HCT116 (cell line): ENCODE measurements at regions not wholly inside any gene's neighbourhood (a gene's known extent, or its start where the extent isn't known, plus 50 kb on each side); places are given as distances from the start of the nearest gene placed in this dataset.

Experiments
- ATAC-seq: fragments of 200-7000 bp; cut with Tn5 transposase; 2 replicates; pipeline ENCODE4 v1.9.1; 2020; ENCODE audit warnings: mild to moderate bottlenecking, moderate library complexity
- BruUV-seq: library from RNA; stranded (reverse); fragments of 400-500 nt; replicated peaks from 2 replicates; lab custom pipeline; 2021; lab: Mats Ljungman, UMichigan
- CTCF ChIA-PET: fragments of 300-600 bp; sonication (Branson Sonifier 250); formaldehyde crosslinking; loops from one replicate; lab custom pipeline; 2021; ENCODE audit warnings: antibody characterized with exemption; lab: Charles Lee
- POLR2A ChIA-PET: fragments of 300-600, 350-600 bp; sonication (Branson Sonifier 250); formaldehyde crosslinking; loops from one replicate; lab custom pipeline; 2021; ENCODE audit warnings: antibody characterized with exemption; lab: Charles Lee
- RAD21 ChIA-PET, 2 experiments: fragments of 300-600 bp; sonication (Branson Sonifier 250); formaldehyde crosslinking; loops; one replicate each; lab custom pipeline; 2023; ENCODE audit warnings: low total read pairs in 2 of 2; ENCODE audit not compliant: uncharacterized antibody in 2 of 2, unreplicated experiment in 2 of 2, low non-redundant PET in 1 of 2; lab: Charles Lee
- DNase-seq: peaks from one replicate; pipeline ENCODE4 v3.0.0-alpha.2; 2010; ENCODE audit warnings: low read depth, low spot score
- H2AFZ ChIP-seq: fragments of 200-600 bp; shearing (Covaris generic), sonication (generic); 2 replicates; pipeline ENCODE4 v1.6.1; 2017; ENCODE audit warnings: low read depth, mixed run types, mixed read lengths, antibody characterized with exemption, low read length; ENCODE audit not compliant: poor library complexity, severe bottlenecking
- H3K27ac ChIP-seq: 2 replicates; pipeline ENCODE4 v1.5.1; 2012; ENCODE audit warnings: low read depth, low read length
- H3K27me3 ChIP-seq: fragments of 200-600 bp; sonication (generic); 2 replicates; pipeline ENCODE4 v1.6.1; 2016; ENCODE audit warnings: mixed run types, low read length, mixed read lengths; ENCODE audit not compliant: insufficient read depth
- H3K36me3 ChIP-seq, 2 experiments: fragments of 200-500 bp in 1 of 2; fragments of 200-600 bp in 1 of 2; sonication (Bioruptor generic) in 1 of 2; sonication (generic) in 1 of 2; 2 replicates each; pipeline versions ENCODE4 v1.5.1 to v1.6.1; 2014 to 2016; ENCODE audit warnings: low read length in 2 of 2, inconsistent platforms in 1 of 2, mixed read lengths in 1 of 2, mixed run types in 1 of 2; ENCODE audit not compliant: insufficient read depth in 2 of 2, control insufficient read depth in 1 of 2
- H3K4me1 ChIP-seq, 2 experiments: fragments of 200-600 bp in 1 of 2; sonication (generic) in 1 of 2; 2 replicates each; pipeline versions ENCODE4 v1.5.1 to v1.6.1; 2012 to 2017; ENCODE audit warnings: low read length in 2 of 2, inconsistent platforms in 1 of 2, mild to moderate bottlenecking in 1 of 2, mixed read lengths in 1 of 2, mixed run types in 1 of 2, moderate library complexity in 1 of 2; ENCODE audit not compliant: insufficient read depth in 2 of 2, control insufficient read depth in 1 of 2
- H3K4me2 ChIP-seq: fragments of 200-600 bp; sonication (generic); 2 replicates; pipeline ENCODE4 v1.6.1; 2017; ENCODE audit warnings: mixed run types, low read length, mixed read lengths
- H3K4me3 ChIP-seq, 2 experiments: fragments of 200-600 bp in 1 of 2; sonication (generic) in 1 of 2; replicated peaks in 1 of 2; 2 replicates each; pipeline ENCODE4 v1.5.1; 2011 to 2016; ENCODE audit warnings: low read length in 2 of 2, control low read depth in 1 of 2, low read depth in 1 of 2, mild to moderate bottlenecking in 1 of 2, mixed read lengths in 1 of 2, mixed run types in 1 of 2
- H3K79me2 ChIP-seq: fragments of 200-600 bp; sonication (generic); 2 replicates; pipeline ENCODE4 v1.6.1; 2017; ENCODE audit warnings: mild to moderate bottlenecking, mixed run types, low read length, moderate library complexity, mixed read lengths; ENCODE audit not compliant: insufficient read depth
- H3K9ac ChIP-seq: fragments of 200-600 bp; sonication (generic); 2 replicates; pipeline ENCODE4 v1.6.1; 2016; ENCODE audit warnings: low read length, mixed read lengths
- H3K9me2 ChIP-seq: fragments of 200-600 bp; sonication (generic), shearing (Covaris generic); 2 replicates; pipeline ENCODE4 v1.6.1; 2017; ENCODE audit warnings: mixed run types, mild to moderate bottlenecking, moderate library complexity; ENCODE audit not compliant: insufficient read depth
- H3K9me3 ChIP-seq, 2 experiments: fragments of 200-500 bp in 1 of 2; fragments of 200-600 bp in 1 of 2; sonication (Bioruptor generic) in 1 of 2; sonication (generic) in 1 of 2; 2 replicates each; pipeline ENCODE4 v1.6.1; 2014 to 2017; ENCODE audit warnings: low read length in 2 of 2, mixed read lengths in 2 of 2, inconsistent platforms in 1 of 2, low read depth in 1 of 2, mild to moderate bottlenecking in 1 of 2, mixed run types in 1 of 2, moderate library complexity in 1 of 2; ENCODE audit not compliant: control insufficient read depth in 1 of 2, insufficient read depth in 1 of 2
- H4K20me1 ChIP-seq: fragments of 200-600 bp; sonication (generic), shearing (Covaris generic); 2 replicates; pipeline ENCODE4 v1.6.1; 2017; ENCODE audit warnings: mixed run types, mild to moderate bottlenecking, moderate library complexity; ENCODE audit not compliant: insufficient read depth
- CBX3 ChIP-seq: IDR thresholded peaks from 2 replicates; pipeline ENCODE4 v1.6.1; 2012; ENCODE audit warnings: low read depth
- FOSL1 ChIP-seq: IDR thresholded peaks from 2 replicates; pipeline ENCODE4 v1.6.1; 2012; ENCODE audit warnings: low read depth
- JUND ChIP-seq: IDR thresholded peaks from 2 replicates; pipeline ENCODE4 v1.6.1; 2012
- POLR2A ChIP-seq: IDR thresholded peaks from 2 replicates; pipeline ENCODE4 v1.7.0; 2011; ENCODE audit warnings: borderline replicate concordance; ENCODE audit not compliant: insufficient read depth, insufficient read length; ENCODE audit errors: extremely low read depth
- YY1 ChIP-seq: IDR thresholded peaks from 2 replicates; pipeline ENCODE4 v1.6.1; 2011; ENCODE audit warnings: low read length, low read depth, moderate library complexity, mild to moderate bottlenecking; ENCODE audit not compliant: insufficient replicate concordance; ENCODE audit errors: extremely low read depth
- ZFX ChIP-seq: fragments of 450-650 bp; IDR thresholded peaks from 2 replicates; pipeline ENCODE4 v1.6.1; 2017
- intact Hi-C: fragments of 100-400 bp; cut with micrococcal nuclease; formaldehyde crosslinking; loops from 2 replicates; pipeline ENCODE4 v1.10.0; 2022
- TF ChIP-seq, protein P1 (sequence below): IDR thresholded peaks from 2 replicates; pipeline ENCODE4 v1.6.1; 2012
- TF ChIP-seq, protein P2 (sequence below): IDR thresholded peaks from 2 replicates; pipeline ENCODE4 v1.6.1; 2012; ENCODE audit warnings: low read depth

DNA sequence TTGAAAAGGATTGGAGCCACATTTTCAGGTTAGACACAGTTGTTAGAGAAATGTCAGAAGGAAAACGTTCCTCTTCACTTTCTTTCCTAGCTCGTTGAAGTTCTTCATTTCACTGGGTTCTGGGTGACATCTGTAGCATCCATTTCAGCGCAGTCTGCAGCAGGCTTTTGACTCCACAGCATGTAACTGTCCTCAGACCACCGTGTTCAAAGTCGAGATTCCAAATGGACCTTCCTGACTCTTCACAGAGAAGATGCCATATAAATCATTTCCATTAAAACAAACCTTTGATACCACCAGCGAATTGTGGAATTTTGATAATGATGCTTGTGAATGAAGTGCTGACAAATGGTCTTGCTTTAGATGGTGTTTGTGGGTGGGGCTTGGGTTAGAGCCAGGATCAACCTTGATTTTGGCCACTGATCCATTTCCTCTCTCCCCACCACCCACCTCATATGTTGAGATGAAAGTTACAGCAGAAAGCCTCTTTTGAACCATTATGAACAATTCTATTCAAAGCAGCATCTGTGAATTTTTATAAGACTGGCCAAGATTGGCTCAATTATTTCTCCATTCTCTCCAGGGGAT is 185.3 kb upstream of the PREP start:
- intact Hi-C loops = no loop called here
- no peak overlapping the region for H3K27ac ChIP-seq
- H3K79me2 ChIP-seq = no peaks in the 10 kb centered on the region
- H3K4me1 ChIP-seq = peaks cover 4 to 18% of the 10 kb centered on the region in 2 experiments; a peak in 3 of 4 replicates
- no peaks in the 10 kb centered on the region for H3K27me3 ChIP-seq
- TF ChIP-seq JUND = no peak
- TF ChIP-seq, all 23 proteins: peak for 0
- ATAC-seq (no peak), DNase-seq (no peak)
- H3K4me2 ChIP-seq = no peak overlapping the region
- POLR2A ChIA-PET = no interaction called here
- H4K20me1 ChIP-seq = no peaks in the 10 kb centered on the region
- H3K9me3 ChIP-seq = no peaks in the 10 kb centered on the region
- H3K36me3 ChIP-seq = no peaks in the 10 kb centered on the region
- H2AFZ ChIP-seq = no peak overlapping the region
- H3K9me2 ChIP-seq = no peaks in the 10 kb centered on the region
- BruUV-seq = no TSS peak
- RAD21 ChIA-PET = no interaction called here
- H3K9ac ChIP-seq = no peak overlapping the region
- CTCF ChIA-PET = no interaction called here
- no peak overlapping the region for H3K4me3 ChIP-seq

DNA sequence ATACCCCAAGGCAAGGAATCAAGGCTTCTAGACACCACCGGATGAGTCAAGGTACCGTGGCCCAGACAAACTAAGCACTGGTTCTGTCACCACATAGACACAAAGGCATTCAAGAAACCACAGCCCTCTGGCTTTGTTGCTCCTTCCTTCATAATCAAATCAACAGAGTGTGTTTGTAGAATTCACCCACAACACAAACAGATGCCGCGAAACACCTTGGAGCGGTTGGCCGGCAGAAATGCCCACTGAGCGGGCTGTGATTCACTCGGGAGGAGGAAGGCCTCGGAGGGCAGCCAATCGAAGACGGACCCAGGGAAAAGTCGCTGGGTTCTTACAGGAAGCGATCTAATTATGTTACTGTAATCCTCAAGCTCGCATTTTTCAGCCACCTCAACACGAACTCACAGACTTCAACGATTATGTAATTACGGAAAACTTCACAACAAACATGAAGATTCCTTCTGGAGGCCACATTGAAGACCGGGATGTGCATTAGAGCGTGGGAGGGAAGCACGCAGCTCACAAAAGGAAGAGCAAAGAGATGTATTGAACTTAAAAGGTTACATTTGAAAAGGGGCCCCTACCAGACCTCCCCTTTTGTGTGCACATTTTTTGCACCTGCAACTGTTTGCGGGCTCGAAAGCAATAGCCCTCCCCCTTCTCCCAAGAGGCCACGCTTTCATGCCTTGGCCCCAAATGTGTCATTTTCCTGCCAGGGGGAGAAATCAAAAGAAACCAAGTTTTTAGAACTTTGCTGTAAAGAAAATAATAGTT is 184.7 kb upstream of the PREP start:
- intact Hi-C loops = no loop called here
- ChIA-PET RAD21 (no interaction called here), POLR2A (no interaction called here), CTCF (interaction anchor here (0.7 kb wide), 1 partner anchor 10 kb away, joined by 4 read pairs; no protein-coding TSS in a partner anchor)
- no peaks in the 10 kb centered on the region for H3K9me2 ChIP-seq
- DNase-seq = no peak
- no peak overlapping the region for H3K9ac ChIP-seq
- no peak overlapping the region for H3K4me3 ChIP-seq
- no peaks in the 10 kb centered on the region for H3K36me3 ChIP-seq
- no peak for ATAC-seq
- TF ChIP-seq YY1 (no peak), POLR2A (no peak), ZFX (no peak), CBX3 (no peak), FOSL1 (no peak)
- TF ChIP-seq, protein P1, sequence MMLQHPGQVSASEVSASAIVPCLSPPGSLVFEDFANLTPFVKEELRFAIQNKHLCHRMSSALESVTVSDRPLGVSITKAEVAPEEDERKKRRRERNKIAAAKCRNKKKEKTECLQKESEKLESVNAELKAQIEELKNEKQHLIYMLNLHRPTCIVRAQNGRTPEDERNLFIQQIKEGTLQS = no peak
- TF ChIP-seq, protein P2, sequence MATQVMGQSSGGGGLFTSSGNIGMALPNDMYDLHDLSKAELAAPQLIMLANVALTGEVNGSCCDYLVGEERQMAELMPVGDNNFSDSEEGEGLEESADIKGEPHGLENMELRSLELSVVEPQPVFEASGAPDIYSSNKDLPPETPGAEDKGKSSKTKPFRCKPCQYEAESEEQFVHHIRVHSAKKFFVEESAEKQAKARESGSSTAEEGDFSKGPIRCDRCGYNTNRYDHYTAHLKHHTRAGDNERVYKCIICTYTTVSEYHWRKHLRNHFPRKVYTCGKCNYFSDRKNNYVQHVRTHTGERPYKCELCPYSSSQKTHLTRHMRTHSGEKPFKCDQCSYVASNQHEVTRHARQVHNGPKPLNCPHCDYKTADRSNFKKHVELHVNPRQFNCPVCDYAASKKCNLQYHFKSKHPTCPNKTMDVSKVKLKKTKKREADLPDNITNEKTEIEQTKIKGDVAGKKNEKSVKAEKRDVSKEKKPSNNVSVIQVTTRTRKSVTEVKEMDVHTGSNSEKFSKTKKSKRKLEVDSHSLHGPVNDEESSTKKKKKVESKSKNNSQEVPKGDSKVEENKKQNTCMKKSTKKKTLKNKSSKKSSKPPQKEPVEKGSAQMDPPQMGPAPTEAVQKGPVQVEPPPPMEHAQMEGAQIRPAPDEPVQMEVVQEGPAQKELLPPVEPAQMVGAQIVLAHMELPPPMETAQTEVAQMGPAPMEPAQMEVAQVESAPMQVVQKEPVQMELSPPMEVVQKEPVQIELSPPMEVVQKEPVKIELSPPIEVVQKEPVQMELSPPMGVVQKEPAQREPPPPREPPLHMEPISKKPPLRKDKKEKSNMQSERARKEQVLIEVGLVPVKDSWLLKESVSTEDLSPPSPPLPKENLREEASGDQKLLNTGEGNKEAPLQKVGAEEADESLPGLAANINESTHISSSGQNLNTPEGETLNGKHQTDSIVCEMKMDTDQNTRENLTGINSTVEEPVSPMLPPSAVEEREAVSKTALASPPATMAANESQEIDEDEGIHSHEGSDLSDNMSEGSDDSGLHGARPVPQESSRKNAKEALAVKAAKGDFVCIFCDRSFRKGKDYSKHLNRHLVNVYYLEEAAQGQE = no peak
- BruUV-seq = no TSS peak
- peaks cover 2 to 11% of the 10 kb centered on the region in 2 experiments; a peak in 3 of 4 replicates for H3K4me1 ChIP-seq
- no peak overlapping the region for H3K4me2 ChIP-seq
- no peaks in the 10 kb centered on the region for H3K27me3 ChIP-seq
- no peak overlapping the region for H3K27ac ChIP-seq
- H2AFZ ChIP-seq = no peak overlapping the region
- no peaks in the 10 kb centered on the region for H3K9me3 ChIP-seq
- no peaks in the 10 kb centered on the region for H3K79me2 ChIP-seq
- no peaks in the 10 kb centered on the region for H4K20me1 ChIP-seq
